IMR-90 (cell line): ENCODE measurements at regions not wholly inside any gene's neighbourhood (a gene's known extent, or its start where the extent isn't known, plus 50 kb on each side); places are given as distances from the start of the nearest gene placed in this dataset.

Experiments
- ATAC-seq: fragments of 200-7000 bp; cut with Tn5 transposase; 2 replicates; pipeline ENCODE4 v1.9.1; 2020; ENCODE audit warnings: low read depth, mild to moderate bottlenecking, moderate library complexity
- BruUV-seq: library from RNA; stranded (reverse); fragments of 400-500 nt; replicated peaks from 2 replicates; lab custom pipeline; 2021; lab: Mats Ljungman, UMichigan
- CTCF ChIA-PET: fragments of 300-600 bp; formaldehyde crosslinking; extraction: SDS; loops from one replicate; lab custom pipeline; 2021; ENCODE audit warnings: antibody characterized with exemption; lab: Yijun Ruan, JAX
- POLR2A ChIA-PET: fragments of 300-600 bp; sonication (Branson Sonifier 250); formaldehyde crosslinking; loops from one replicate; lab custom pipeline; 2022; ENCODE audit warnings: antibody characterized with exemption; ENCODE audit not compliant: unreplicated experiment; lab: Charles Lee
- DNase-seq: peaks from one replicate; pipeline ENCODE4 v3.0.0; 2013
- H2AFZ ChIP-seq: replicated peaks from 2 replicates; pipeline ENCODE3; 2013; ENCODE audit warnings: low read length, mild to moderate bottlenecking; ENCODE audit not compliant: poor library complexity
- H2AK5ac ChIP-seq: 2 replicates; pipeline ENCODE4 v1.6.1; 2013; ENCODE audit warnings: low read depth, low read length, inconsistent platforms
- H2AK9ac ChIP-seq: replicated peaks from 2 replicates; pipeline ENCODE3; 2013; ENCODE audit warnings: mild to moderate bottlenecking, low read depth, low read length, moderate library complexity; ENCODE audit not compliant: poor library complexity
- H2BK120ac ChIP-seq: 2 replicates; pipeline ENCODE4 v1.6.1; 2013; ENCODE audit warnings: low read depth, low read length, inconsistent platforms
- H2BK15ac ChIP-seq: 3 replicates; pipeline ENCODE4 v1.6.1; 2013; ENCODE audit warnings: low read depth, low read length, inconsistent platforms
- H2BK20ac ChIP-seq: 2 replicates; pipeline ENCODE4 v1.6.1; 2013; ENCODE audit warnings: low read depth, mild to moderate bottlenecking, inconsistent platforms, low read length, moderate library complexity
- H2BK5ac ChIP-seq: 2 replicates; pipeline ENCODE4 v1.6.1; 2013; ENCODE audit warnings: mild to moderate bottlenecking, low read depth, low read length, inconsistent platforms; ENCODE audit not compliant: poor library complexity, severe bottlenecking
- H3K14ac ChIP-seq: replicated peaks from 2 replicates; pipeline ENCODE4 v1.6.1; 2013; ENCODE audit warnings: low read depth, low read length, inconsistent platforms
- H3K18ac ChIP-seq: 2 replicates; pipeline ENCODE4 v1.6.1; 2013; ENCODE audit warnings: low read depth, low read length, control low read depth
- H3K23ac ChIP-seq: 2 replicates; pipeline ENCODE4 v1.6.1; 2013; ENCODE audit warnings: low read depth, low read length, inconsistent platforms
- H3K27ac ChIP-seq: 2 replicates; pipeline ENCODE4 v1.5.1; 2013; ENCODE audit warnings: mild to moderate bottlenecking, control low read depth, low read length; ENCODE audit not compliant: insufficient read depth
- H3K27me3 ChIP-seq: 2 replicates; pipeline ENCODE4 v1.6.1; 2013; ENCODE audit warnings: low read length; ENCODE audit not compliant: control insufficient read depth, insufficient read depth
- H3K36me3 ChIP-seq: 2 replicates; pipeline ENCODE4 v1.6.1; 2013; ENCODE audit warnings: low read length, mixed read lengths; ENCODE audit not compliant: control insufficient read depth, insufficient read depth
- H3K4ac ChIP-seq: 2 replicates; pipeline ENCODE4 v1.6.1; 2013; ENCODE audit warnings: low read depth, low read length, inconsistent platforms
- H3K4me1 ChIP-seq: 2 replicates; pipeline ENCODE4 v1.6.1; 2013; ENCODE audit warnings: low read length, mixed read lengths; ENCODE audit not compliant: control insufficient read depth, insufficient read depth
- H3K4me2 ChIP-seq: 2 replicates; pipeline ENCODE4 v1.6.1; 2013; ENCODE audit warnings: low read depth, mild to moderate bottlenecking, control low read depth, low read length, moderate library complexity
- H3K4me3 ChIP-seq: 2 replicates; pipeline ENCODE4 v1.5.1; 2013; ENCODE audit warnings: low read depth, mild to moderate bottlenecking, control low read depth, low read length, moderate library complexity; ENCODE audit not compliant: insufficient read depth
- H3K56ac ChIP-seq: 2 replicates; pipeline ENCODE4 v1.6.1; 2013; ENCODE audit warnings: low read length, inconsistent platforms; ENCODE audit not compliant: insufficient read depth; ENCODE audit errors: extremely low read depth
- H3K79me1 ChIP-seq, 2 experiments: 2 replicates each; pipeline ENCODE4 v1.6.1; 2013; ENCODE audit warnings: low read length in 2 of 2, inconsistent platforms in 1 of 2, low read depth in 1 of 2
- H3K9ac ChIP-seq: 2 replicates; pipeline ENCODE4 v1.6.1; 2013; ENCODE audit warnings: low read depth, low read length, control low read depth
- H3K9me1 ChIP-seq: 2 replicates; pipeline ENCODE4 v1.6.1; 2013; ENCODE audit warnings: low read length, inconsistent platforms; ENCODE audit not compliant: insufficient read depth
- H3K9me3 ChIP-seq: 2 replicates; pipeline ENCODE4 v1.6.1; 2013; ENCODE audit warnings: low read length; ENCODE audit not compliant: control insufficient read depth, insufficient read depth
- H4K20me1 ChIP-seq: 2 replicates; pipeline ENCODE4 v1.6.1; 2013; ENCODE audit warnings: low read length, inconsistent platforms; ENCODE audit not compliant: insufficient read depth
- H4K5ac ChIP-seq: 2 replicates; pipeline ENCODE4 v1.6.1; 2013; ENCODE audit warnings: mild to moderate bottlenecking, low read depth, low read length, control low read depth
- H4K8ac ChIP-seq, 2 experiments: 2 replicates each; pipeline ENCODE4 v1.6.1; 2013; ENCODE audit warnings: low read depth in 2 of 2, low read length in 2 of 2, control low read depth in 1 of 2, inconsistent platforms in 1 of 2
- H4K91ac ChIP-seq: 2 replicates; pipeline ENCODE4 v1.6.1; 2013; ENCODE audit warnings: low read depth, low read length, inconsistent platforms; ENCODE audit not compliant: insufficient read depth
- CHD1 ChIP-seq: IDR thresholded peaks from 2 replicates; pipeline ENCODE4 v1.6.1; 2012; ENCODE audit warnings: low read depth, low read length, improper control_type of control experiment
- WGBS, 2 experiments: methylation state at CpG; one replicate each; pipeline versions ENCODE4 v1.1.5 to v1.1.7; 2013; ENCODE audit warnings: missing lambda C conversion rate in 2 of 2; ENCODE audit not compliant: insufficient read length in 1 of 2; ENCODE audit errors: extremely low coverage in 2 of 2; 5-methylcytosine and 5-hydroxymethylcytosine counted together
- dilution Hi-C: fragments of 300-500 bp; cut with HindIII; formaldehyde crosslinking; loops from one replicate; pipeline ENCODE4 v1.14.3; 2018; ENCODE audit warnings: low sequenced_read_pairs; ENCODE audit not compliant: unreplicated experiment
- in situ Hi-C: fragments of 300-500 bp; cut with MboI; formaldehyde crosslinking; loops from 3 replicates; pipeline ENCODE4 v1.14.3; 2019; ENCODE audit warnings: low sequenced_read_pairs, inconsistent platforms, mixed read lengths
- intact Hi-C: fragments of 100-400 bp; cut with micrococcal nuclease; formaldehyde crosslinking; loops from 2 replicates; pipeline ENCODE4 v1.10.0; 2022
- TF ChIP-seq, protein P1 (sequence below): fragments of 150-350 bp; IDR thresholded peaks from 2 replicates; pipeline ENCODE4 v1.6.1; 2017; ENCODE audit warnings: mild to moderate bottlenecking, antibody characterized with exemption, low read length, low read depth

DNA sequence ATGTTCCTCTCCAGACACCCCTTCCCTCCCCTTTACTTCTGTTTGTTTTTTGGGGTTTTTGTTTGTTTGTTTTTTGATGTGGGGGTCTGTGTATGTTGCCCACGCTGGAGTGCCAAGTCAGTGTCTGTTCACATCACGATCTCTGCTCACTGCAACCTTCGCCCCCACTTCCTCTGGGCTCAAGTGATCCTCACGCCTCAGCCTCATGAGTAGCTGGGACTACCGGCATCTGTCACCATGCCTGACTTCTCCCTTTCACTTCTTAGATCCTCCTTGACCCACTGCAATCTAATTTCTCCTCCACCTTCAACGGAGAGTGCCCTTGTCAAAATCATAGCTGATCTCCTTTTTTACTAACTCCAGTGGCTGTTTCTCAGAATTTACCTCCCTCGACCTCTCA, 100.7 kb upstream of the KIF26B start:
- Histone ChIP-seq H3K4me2 (no peak overlapping the region), H2AK5ac (no peak overlapping the region), H3K14ac (no peak overlapping the region), H3K18ac (no peak overlapping the region), H3K4ac (no peak overlapping the region), H3K4me3 (no peak overlapping the region), H2BK120ac (no peak overlapping the region), H4K8ac (no peak overlapping the region), H3K27ac (no peak overlapping the region), H4K91ac (no peak overlapping the region), H3K56ac (no peak overlapping the region), H3K23ac (no peak overlapping the region), H3K36me3 (no peaks in the 10 kb centered on the region), H3K27me3 (no peaks in the 10 kb centered on the region), H2AFZ (no peak overlapping the region), H3K9me3 (no peaks in the 10 kb centered on the region), H4K20me1 (no peaks in the 10 kb centered on the region), H4K5ac (no peak overlapping the region), H3K79me1 (no peaks in the 10 kb centered on the region), H2AK9ac (no peak overlapping the region), H2BK15ac (no peak overlapping the region), H2BK20ac (no peak overlapping the region), H3K9ac (no peak overlapping the region), H2BK5ac (no peak overlapping the region), H3K4me1 (no peaks in the 10 kb centered on the region), H3K9me1 (no peaks in the 10 kb centered on the region)
- ATAC-seq (no peak), DNase-seq (no peak)
- BruUV-seq = no TSS peak
- intact Hi-C loops (no loop called here), in situ Hi-C loops (no loop called here), dilution Hi-C loops (no loop called here)
- CTCF ChIA-PET = interaction anchor here (1.5 kb wide), 1 partner anchor 11 kb away, joined by 4 read pairs; no protein-coding TSS in a partner anchor
- POLR2A ChIA-PET = no interaction called here
- WGBS, 2 experiments = 76% methylated on average over 6 of the region's 7 CpGs; no CpG with 5 or more reads in 1 of the 2 experiments
- no peak for TF ChIP-seq CHD1
- TF ChIP-seq, protein P1, sequence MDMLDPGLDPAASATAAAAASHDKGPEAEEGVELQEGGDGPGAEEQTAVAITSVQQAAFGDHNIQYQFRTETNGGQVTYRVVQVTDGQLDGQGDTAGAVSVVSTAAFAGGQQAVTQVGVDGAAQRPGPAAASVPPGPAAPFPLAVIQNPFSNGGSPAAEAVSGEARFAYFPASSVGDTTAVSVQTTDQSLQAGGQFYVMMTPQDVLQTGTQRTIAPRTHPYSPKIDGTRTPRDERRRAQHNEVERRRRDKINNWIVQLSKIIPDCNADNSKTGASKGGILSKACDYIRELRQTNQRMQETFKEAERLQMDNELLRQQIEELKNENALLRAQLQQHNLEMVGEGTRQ = no peak
